ENCODE measurements at regions not wholly inside any gene's neighbourhood (a gene's known extent, or its start where the extent isn't known, plus 50 kb on each side); places are given as distances from the start of the nearest gene placed in this dataset.

GRCh38 chr4:107128116-107128515, 92.0 kb upstream of the DKK2 start:
- no peak overlapping the region for H3K27ac ChIP-seq
- TF ChIP-seq CTCF (conservative IDR thresholded peaks at IDR 0.05), result no peak

- TF ChIP-seq CTCF (conservative IDR thresholded peaks at IDR 0.05), result no peak
- H3K27ac ChIP-seq, result no peak overlapping the region
Observed at GRCh38 chr4:107125496-107125895, 89.4 kb upstream of the DKK2 start.

DNA sequence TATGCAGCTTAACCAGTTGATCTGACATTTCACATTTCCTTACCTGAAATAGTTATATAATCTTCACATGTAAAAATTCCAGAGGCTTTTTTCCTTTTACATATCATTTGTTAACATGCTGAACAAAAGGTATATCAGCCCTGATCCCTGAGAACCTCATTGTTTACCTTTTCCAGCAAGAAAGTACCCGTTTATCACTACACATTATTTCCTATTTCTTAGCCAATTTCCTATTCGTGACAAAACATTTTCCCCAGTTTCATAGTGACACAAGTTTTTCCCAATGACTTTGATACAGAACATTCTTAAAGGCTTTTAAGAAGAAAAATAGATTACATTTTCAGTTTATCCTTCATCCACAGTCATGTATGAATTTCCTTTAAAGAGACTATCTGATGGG, 86.6 kb upstream of the DKK2 start:
- TF ChIP-seq CTCF (conservative IDR thresholded peaks at IDR 0.05), result no peak
- H3K27ac ChIP-seq, result no peak overlapping the region

DNA sequence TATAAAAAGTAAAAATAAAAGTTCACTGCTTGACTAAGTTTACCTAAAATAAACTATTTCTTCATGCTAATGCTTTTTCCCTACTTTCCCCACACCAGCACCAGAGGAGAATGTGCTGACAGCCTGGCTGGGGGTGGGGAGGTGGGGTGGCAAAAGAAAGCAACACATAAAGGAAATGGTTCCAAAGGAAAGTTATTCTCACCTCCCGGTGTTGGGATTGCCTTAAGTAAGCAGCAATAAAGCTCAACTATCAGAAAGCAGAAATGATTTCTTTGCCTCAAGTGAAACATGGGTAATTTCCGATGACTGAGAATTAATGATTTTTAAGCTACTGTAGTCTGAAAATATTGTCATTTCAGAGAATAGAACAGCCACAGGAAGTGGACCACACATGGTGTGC, 84.5 kb upstream of the DKK2 start:
- H3K27ac ChIP-seq, result no peak overlapping the region
- no peak for TF ChIP-seq CTCF (conservative IDR thresholded peaks at IDR 0.05)

DNA sequence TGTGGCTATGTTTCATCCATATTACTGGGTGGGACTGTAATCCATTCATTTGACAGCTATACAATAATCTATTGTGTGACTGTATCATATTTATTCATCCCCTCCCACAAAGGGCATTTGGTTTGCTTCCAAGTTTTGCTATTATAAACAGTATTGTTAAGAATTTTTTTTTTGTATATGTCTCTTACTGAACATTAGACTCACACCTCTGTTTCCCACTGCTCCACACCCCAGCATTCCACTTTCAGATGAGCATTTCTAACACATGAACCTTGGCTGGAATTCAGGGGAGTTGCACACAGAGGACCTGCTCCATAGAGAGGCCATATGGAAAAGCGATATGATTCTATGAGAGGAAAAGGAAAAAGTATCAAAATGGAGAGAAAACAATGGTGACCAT, 81.6 kb upstream of the DKK2 start:
- TF ChIP-seq CTCF (conservative IDR thresholded peaks at IDR 0.05), result no peak
- H3K27ac ChIP-seq, result no peak overlapping the region

DNA sequence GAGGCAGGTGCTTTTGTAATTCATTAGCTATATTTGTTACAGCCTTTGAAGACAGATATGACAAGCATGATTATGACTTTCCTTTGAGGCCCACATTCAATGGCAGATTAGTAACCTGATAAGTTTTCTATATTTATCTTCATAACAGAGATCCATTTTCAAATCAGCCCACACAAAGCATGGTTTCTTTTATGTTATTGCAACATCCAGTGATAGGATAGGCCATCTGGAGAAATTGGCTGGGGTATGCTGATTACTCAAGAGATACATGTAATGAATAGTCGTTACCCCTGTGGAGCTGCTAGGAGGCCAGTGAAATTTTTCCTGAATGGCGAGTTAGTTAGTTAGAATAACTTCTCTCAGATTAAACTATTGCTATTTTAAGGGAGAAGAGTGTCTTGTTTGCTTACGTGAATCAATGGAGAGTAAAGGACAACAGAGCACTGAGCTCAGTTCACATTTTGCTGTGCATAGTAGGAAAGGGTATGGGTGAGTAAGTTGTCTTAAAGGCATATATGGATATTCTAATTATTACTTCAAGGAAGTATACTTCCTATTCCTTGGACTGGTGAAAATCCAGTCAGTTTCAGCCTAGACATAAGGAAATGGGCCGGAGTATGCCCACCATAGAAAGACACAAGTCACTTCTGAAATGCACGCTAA, 79.2 kb upstream of the DKK2 start:
- H3K27ac ChIP-seq, result no peak overlapping the region
- TF ChIP-seq CTCF (conservative IDR thresholded peaks at IDR 0.05), result no peak

DNA sequence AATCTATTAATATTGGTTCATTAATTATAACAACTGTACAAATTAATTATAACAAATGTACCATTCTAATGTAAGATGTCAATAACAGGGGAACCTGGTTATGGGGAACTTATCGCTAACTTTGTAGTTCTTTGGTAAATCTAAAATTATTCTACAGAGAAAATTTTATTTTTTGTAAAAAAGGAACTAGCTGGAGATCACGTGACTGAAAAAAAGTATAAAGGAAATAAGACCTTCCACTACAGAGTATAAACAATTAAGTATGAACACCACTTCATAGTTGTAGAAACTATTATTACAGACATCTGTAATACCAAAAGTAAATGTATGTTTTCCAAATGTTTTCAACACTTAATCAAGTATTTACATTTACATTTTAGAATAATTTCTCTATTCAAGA, 77.9 kb upstream of the DKK2 start:
- no peak for TF ChIP-seq CTCF (conservative IDR thresholded peaks at IDR 0.05)
- H3K27ac ChIP-seq, result no peak overlapping the region
